T47D (cell line): ENCODE measurements at regions not wholly inside any gene's neighbourhood (a gene's known extent, or its start where the extent isn't known, plus 50 kb on each side); places are given as distances from the start of the nearest gene placed in this dataset.
"Not testable (repeated sequence)": the region's sequence is repeated elsewhere in the genome, so short reads cannot be mapped to it uniquely, and the experiment has no call there.

Experiments used
- DNase-seq, 2 experiments: peaks; one replicate each; pipeline versions ENCODE4 v3.0.0 to v3.0.0-alpha.2; 2011 to 2012; ENCODE audit warnings: low read depth in 1 of 2, low spot score in 1 of 2
- JUND ChIP-seq: IDR thresholded peaks from 2 replicates; pipeline ENCODE4 v1.6.1; 2012; ENCODE audit warnings: low read depth
- in situ Hi-C: cut with HindIII; loops from 2 replicates; pipeline ENCODE4 v1.10.0; 2016; ENCODE audit warnings: low sequenced_read_pairs, low pct_unique_long_range_greater_than_20kb

GRCh38 chr7:16958724-16959123, 76.9 kb upstream of the AGR3 start:
- in situ Hi-C loops, result no loop called here

GRCh38 chr7:16960337-16960965, 78.7 kb upstream of the AGR3 start:
- DNase-seq, result no peak
- no peak for TF ChIP-seq JUND
- in situ Hi-C loops, result no loop called here

More at GRCh38 chr7:16958724-16959123, 76.9 kb upstream of the AGR3 start:
- DNase-seq, result no peak
- no peak for TF ChIP-seq JUND

GRCh38 chr7:16961641-16962040, 79.9 kb upstream of the AGR3 start:
- no peak for DNase-seq
- no peak for TF ChIP-seq JUND
- in situ Hi-C loops, result no loop called here

GRCh38 chr7:16963044-16963443, 81.3 kb upstream of the AGR3 start:
- no peak for DNase-seq
- no peak for TF ChIP-seq JUND
- in situ Hi-C loops, result no loop called here

GRCh38 chr7:16965697-16966096, 83.9 kb upstream of the AGR3 start:
- in situ Hi-C loops, DNase-seq: not testable (repeated sequence)

- DNase-seq, result no peak
- TF ChIP-seq JUND, result no peak
- in situ Hi-C loops, result no loop called here
These were observed 85.6 kb upstream of the AGR3 start for GRCh38 chr7:16967300-16967811.

- TF ChIP-seq JUND, result no peak
- no peak for DNase-seq
- in situ Hi-C loops, result no loop called here
These were observed 89.1 kb upstream of the AGR3 start for GRCh38 chr7:16970732-16971482.

- DNase-seq, result no peak
- in situ Hi-C loops, result no loop called here
These were observed 93.9 kb upstream of the AGR3 start for GRCh38 chr7:16975712-16976111.

GRCh38 chr7:16978358-16979244, 96.8 kb upstream of the AGR3 start:
- DNase-seq, result peak in 1 of 2 experiments; percentile 46
- TF ChIP-seq JUND, result peak; percentile 61; the same call in 1 of the 2 replicates
- in situ Hi-C loops, result no loop called here

More at GRCh38 chr7:16975712-16976111, 93.9 kb upstream of the AGR3 start:
- TF ChIP-seq JUND, result no peak

- no peak for TF ChIP-seq JUND
- DNase-seq, result no peak
- in situ Hi-C loops, result no loop called here
These were observed 98.8 kb upstream of the AGR3 start for GRCh38 chr7:16980539-16980938.

- peak in 1 of 2 experiments; percentile 52 for DNase-seq
- in situ Hi-C loops, result no loop called here
- TF ChIP-seq JUND, result no peak
These were observed 101.0 kb upstream of the AGR3 start for GRCh38 chr7:16982640-16983350.

- DNase-seq, result no peak
- in situ Hi-C loops, result no loop called here
- TF ChIP-seq JUND, result no peak
These were observed 102.6 kb upstream of the AGR3 start for GRCh38 chr7:16984375-16984774.
